ENCODE measurements at regions not wholly inside any gene's neighbourhood (a gene's known extent, or its start where the extent isn't known, plus 50 kb on each side); places are given as distances from the start of the nearest gene placed in this dataset.

GRCh38 chrX:8289523-8289922 is 118.5 kb upstream of the VCX2 start:
- TF ChIP-seq CTCF (conservative IDR thresholded peaks at IDR 0.05) (no peak), ZFX (IDR thresholded peaks at IDR 0.05) (no peak)

Data from C4-2B (cell line).